Heart left ventricle (tissue), 16 donors: ENCODE measurements at regions not wholly inside any gene's neighbourhood (a gene's known extent, or its start where the extent isn't known, plus 50 kb on each side); places are given as distances from the start of the nearest gene placed in this dataset.

ENCODE experiments used
- ATAC-seq, 4 donors: fragments of 200-7000 bp; cut with Tn5 transposase; one replicate each; pipeline ENCODE4 v1.9.1; 2020 to 2022; ENCODE audit warnings: moderate library complexity in 4 of 4, mild to moderate bottlenecking in 3 of 4, moderate number of reproducible peaks in 1 of 4
- DNase-seq, 5 donors: peaks; one replicate each; pipeline ENCODE4 v3.0.0-alpha.2; 2020
- H3K27ac ChIP-seq, 12 donors: fragments of 200-600 bp; sonication (generic) in 4 of 12; one replicate each; pipeline versions ENCODE4 v1.5.0 to v1.8.0; 2016 to 2022; ENCODE audit warnings: mild to moderate bottlenecking in 2 of 12
- H3K27me3 ChIP-seq, 9 donors: fragments of 200-600 bp; sonication (generic) in 2 of 9; one replicate each; pipeline versions ENCODE4 v1.5.1 to v1.8.0; 2016 to 2022; ENCODE audit warnings: mild to moderate bottlenecking in 3 of 9
- H3K36me3 ChIP-seq, 9 donors: fragments of 200-600 bp; sonication (generic) in 2 of 9; one replicate each; pipeline versions ENCODE4 v1.5.0 to v1.8.0; 2018 to 2022; ENCODE audit warnings: mild to moderate bottlenecking in 2 of 9
- H3K4me1 ChIP-seq, 12 donors: fragments of 200-600 bp; sonication (generic) in 4 of 12; one replicate each; pipeline versions ENCODE4 v1.5.0 to v1.8.0; 2016 to 2022; ENCODE audit warnings: mild to moderate bottlenecking in 3 of 12
- H3K4me3 ChIP-seq, 12 donors: fragments of 200-600 bp; sonication (generic) in 4 of 12; one replicate each; pipeline versions ENCODE4 v1.5.0 to v1.8.0; 2017 to 2022; ENCODE audit warnings: mild to moderate bottlenecking in 9 of 12, moderate library complexity in 4 of 12
- H3K9me3 ChIP-seq, 12 donors: fragments of 200-600 bp; sonication (generic) in 4 of 12; one replicate each; pipeline versions ENCODE4 v1.5.0 to v1.8.0; 2016 to 2022; ENCODE audit warnings: mild to moderate bottlenecking in 1 of 12
- POLR2A ChIP-seq, 2 donors: fragments of 450-650 bp; IDR thresholded peaks; one replicate each; pipeline ENCODE4 v1.6.1; 2017; ENCODE audit warnings: antibody characterized with exemption in 2 of 2, mild to moderate bottlenecking in 2 of 2, moderate library complexity in 2 of 2
- WGBS, 4 donors: extraction: QIAGEN DNeasy Blood & Tissue Kit in 2 of 4; methylation state at CpG; one replicate each; pipeline versions ENCODE4 v1.1.5 to v1.1.7; 2013 to 2018; 5-methylcytosine and 5-hydroxymethylcytosine counted together
- intact Hi-C, 10 donors: fragments of 100-400 bp; cut with DNase I; formaldehyde crosslinking; loops; one replicate each; pipeline versions ENCODE4 v1.11.1 to v1.14.2; 2022
- TF ChIP-seq, protein P1 (sequence below), 12 donors: fragments of 200-600 bp; sonication (generic) in 4 of 12; IDR thresholded peaks; one replicate each; pipeline versions ENCODE4 v1.5.0 to v1.8.0; 2018 to 2022; ENCODE audit warnings: antibody characterized with exemption in 12 of 12, mild to moderate bottlenecking in 5 of 12
- donor health status: ischemic (EF 13 %, LVEDD 7.1; RV severe dilation, severe dysfunction).
- donor health status: healthy with polysubstance abuse.
- donor health status: DM: no; HTN: yes; CAD: no.
- donor health status: DM: no; HTN: no; CAD: no.
- donor health status: ischemic (EF 25% LVEDD 6.9; RV normal size, moderate dysfunction).
- donor health status: ischemic (EF 25% LVEDD 5.7; RV mildly dilated, moderate dysfunction).
- donor health status: healthy.
- donor health status: DM: yes; HTN: yes; CAD: no.
- donor health status: ischemic (EF 35%, LVEDD 5.7; RV mildly dilated, moderate dysfunction).
- donor health status: nonischemic (EF 11% LVEDD 7.7; RV severe dilation, severe dysfunction).
- donor health status: DM: yes; HTN: yes; CAD: no.
- donor health status: PGD.
- donor health status: ischemic (EF 29% LVEDD 5.4; RV normal size, mild dysfunction).
- donor health status: nonischemic (EF 23%, LVEDD 6.1; RV moderate dilation, normal function).

DNA sequence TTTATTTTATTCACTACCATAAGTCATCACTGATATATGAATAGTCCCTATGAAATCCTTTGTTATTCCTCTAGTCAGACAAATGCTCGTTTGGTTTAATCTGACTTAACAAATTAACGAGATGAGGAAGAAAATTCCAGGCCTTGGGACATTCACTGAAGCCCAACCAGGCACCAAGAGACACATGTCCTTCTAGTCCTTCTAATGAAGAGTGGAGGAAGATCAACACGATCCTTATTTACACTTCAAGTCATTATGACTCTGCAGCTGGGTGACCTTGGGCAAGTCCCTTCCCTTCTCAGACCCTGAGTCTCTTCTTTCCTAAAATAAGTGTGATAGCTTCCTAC, 117.5 kb downstream of the CEBPB start:
- Histone ChIP-seq H3K36me3 (no peaks in the 10 kb centered on the region), H3K27ac (peak overlapping the region; percentile 62 to 96 (median 91)), H3K4me1 (peaks cover 4 to 83% (median 51%) of the 10 kb centered on the region in 12 donors), H3K9me3 (no peaks in the 10 kb centered on the region), H3K27me3 (no peaks in the 10 kb centered on the region), H3K4me3 (peak overlapping the region in 3 of 12 donors; percentile 33 to 39 (median 35))
- no peak for TF ChIP-seq POLR2A (IDR thresholded peaks at IDR 0.05)
- TF ChIP-seq, protein P1, sequence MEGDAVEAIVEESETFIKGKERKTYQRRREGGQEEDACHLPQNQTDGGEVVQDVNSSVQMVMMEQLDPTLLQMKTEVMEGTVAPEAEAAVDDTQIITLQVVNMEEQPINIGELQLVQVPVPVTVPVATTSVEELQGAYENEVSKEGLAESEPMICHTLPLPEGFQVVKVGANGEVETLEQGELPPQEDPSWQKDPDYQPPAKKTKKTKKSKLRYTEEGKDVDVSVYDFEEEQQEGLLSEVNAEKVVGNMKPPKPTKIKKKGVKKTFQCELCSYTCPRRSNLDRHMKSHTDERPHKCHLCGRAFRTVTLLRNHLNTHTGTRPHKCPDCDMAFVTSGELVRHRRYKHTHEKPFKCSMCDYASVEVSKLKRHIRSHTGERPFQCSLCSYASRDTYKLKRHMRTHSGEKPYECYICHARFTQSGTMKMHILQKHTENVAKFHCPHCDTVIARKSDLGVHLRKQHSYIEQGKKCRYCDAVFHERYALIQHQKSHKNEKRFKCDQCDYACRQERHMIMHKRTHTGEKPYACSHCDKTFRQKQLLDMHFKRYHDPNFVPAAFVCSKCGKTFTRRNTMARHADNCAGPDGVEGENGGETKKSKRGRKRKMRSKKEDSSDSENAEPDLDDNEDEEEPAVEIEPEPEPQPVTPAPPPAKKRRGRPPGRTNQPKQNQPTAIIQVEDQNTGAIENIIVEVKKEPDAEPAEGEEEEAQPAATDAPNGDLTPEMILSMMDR (IDR thresholded peaks at IDR 0.05) = no peak
- intact Hi-C loops = loop anchor here in 8 of 10 donors (1.0 to 10.0 kb wide), 8 partner anchors 69 to 154 kb away; partner anchors contain the start of gene CEBPB (in 5 of the 8)
- 50 to 65% (median 58%) methylated on average over 3 of the region's 3 CpGs for WGBS, 4 donors
- ATAC-seq = no peak
- no peak for DNase-seq

DNA sequence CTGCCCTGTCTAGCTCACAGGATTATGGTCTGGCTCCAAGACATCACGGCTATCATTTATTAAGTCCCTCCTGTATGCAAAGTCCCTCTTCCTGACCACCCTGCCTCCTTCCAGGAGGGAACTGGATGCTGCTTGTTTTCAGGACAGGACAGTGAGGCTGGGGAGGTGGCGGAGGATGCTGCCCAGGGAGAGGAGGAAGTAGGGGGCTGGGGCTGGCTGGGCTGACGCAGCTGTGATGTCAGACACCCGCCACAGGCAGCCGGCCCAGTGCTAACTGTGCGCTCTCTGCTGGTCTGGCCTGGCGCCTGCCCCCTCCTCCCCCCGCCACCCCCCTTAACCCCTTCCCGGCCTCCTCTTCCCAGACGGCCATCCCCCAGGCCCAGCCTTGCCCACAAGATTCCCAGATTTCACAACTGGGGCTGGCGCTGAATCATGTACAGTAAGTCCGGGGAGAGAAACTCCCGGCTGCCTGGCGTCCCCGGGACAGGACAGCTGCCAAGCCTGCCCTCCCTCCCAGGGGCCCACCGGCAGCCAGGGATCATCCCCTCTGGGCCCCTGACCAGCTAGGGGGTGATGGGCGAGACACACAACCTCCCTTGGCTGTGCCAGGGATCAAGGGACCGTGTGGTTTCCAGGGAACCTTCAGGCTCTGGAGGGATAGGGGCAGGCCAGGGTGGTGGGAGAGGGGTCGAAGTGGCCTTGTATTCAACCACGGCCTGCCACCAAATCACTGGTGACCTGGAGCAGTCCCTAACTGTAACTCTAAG, 118.1 kb downstream of the CEBPB start:
- peak overlapping the region; percentile 62 to 96 (median 91) for H3K27ac ChIP-seq
- ATAC-seq = peak; percentile 61 to 92 (median 82)
- H3K36me3 ChIP-seq = no peaks in the 10 kb centered on the region
- no peaks in the 10 kb centered on the region for H3K9me3 ChIP-seq
- H3K27me3 ChIP-seq = no peaks in the 10 kb centered on the region
- peak; percentile 91 to 97 (median 93) for DNase-seq
- TF ChIP-seq, protein P1 (IDR thresholded peaks at IDR 0.05) = peak in 7 of 12 donors; percentile 13 to 45 (median 32)
- TF ChIP-seq POLR2A (IDR thresholded peaks at IDR 0.05) = peak in 1 of 2 donors; percentile 40
- H3K4me3 ChIP-seq = peak overlapping the region in 9 of 12 donors; percentile 16 to 50 (median 35)
- 10 to 15% (median 12%) methylated on average over 12 to 20 of the region's 20 CpGs for WGBS, 4 donors
- intact Hi-C loops = loop anchor here in 8 of 10 donors (1.0 to 10.0 kb wide), 8 partner anchors 69 to 154 kb away; partner anchors contain the start of gene CEBPB (in 5 of the 8)
- peaks cover 4 to 79% (median 50%) of the 10 kb centered on the region in 12 donors for H3K4me1 ChIP-seq

DNA sequence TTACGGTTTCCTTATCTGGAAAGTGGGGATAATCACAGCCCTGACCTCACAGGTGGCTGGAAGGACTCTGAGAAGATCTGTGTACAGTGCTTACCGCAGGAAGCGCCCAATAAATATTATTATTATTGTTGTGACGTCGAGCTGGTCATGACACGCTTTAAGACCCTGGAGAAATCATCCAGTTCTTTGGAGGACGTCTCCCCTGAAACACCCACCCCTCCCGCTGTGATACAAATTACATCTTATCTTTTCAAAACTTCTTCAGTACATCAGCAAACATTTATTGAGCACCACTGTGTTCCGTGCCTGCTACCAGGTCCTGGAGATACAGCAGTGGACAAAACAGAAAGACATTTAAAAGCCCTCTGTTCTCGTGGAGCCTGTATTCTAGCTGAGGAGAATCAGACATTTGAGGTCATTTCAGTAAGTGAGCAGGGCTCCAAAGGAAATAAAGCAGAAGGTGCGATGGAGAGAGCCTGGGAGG, 118.7 kb downstream of the CEBPB start:
- H3K4me1 ChIP-seq = peaks cover 4 to 73% (median 43%) of the 10 kb centered on the region in 12 donors

More for the DNA sequence above, 118.7 kb downstream of the CEBPB start:
- TF ChIP-seq, protein P1 (IDR thresholded peaks at IDR 0.05) = no peak
- TF ChIP-seq POLR2A (IDR thresholded peaks at IDR 0.05) = no peak
- no peaks in the 10 kb centered on the region for H3K36me3 ChIP-seq
- ATAC-seq = no peak
- H3K27me3 ChIP-seq = no peaks in the 10 kb centered on the region
- no peak for DNase-seq
- no peaks in the 10 kb centered on the region for H3K9me3 ChIP-seq
- peak overlapping the region; percentile 62 to 96 (median 91) for H3K27ac ChIP-seq
- 42 to 59% (median 46%) methylated on average over 11 of the region's 11 CpGs for WGBS, 4 donors
- peak overlapping the region in 8 of 12 donors; percentile 17 to 50 (median 36) for H3K4me3 ChIP-seq
- intact Hi-C loops = loop anchor here in 8 of 10 donors (2.0 to 10.0 kb wide), 7 partner anchors 68 to 153 kb away; partner anchors contain the start of gene CEBPB (in 5 of the 8)
